GM21737 (cell line): ENCODE measurements at regions not wholly inside any gene's neighbourhood (a gene's known extent, or its start where the extent isn't known, plus 50 kb on each side); places are given as distances from the start of the nearest gene placed in this dataset.
"Not testable (repeated sequence)": the region's sequence is repeated elsewhere in the genome, so short reads cannot be mapped to it uniquely, and the experiment has no call there.

Experiments used
- ATAC-seq: cut with Tn5 transposase; IDR thresholded peaks from one replicate; pipeline ENCODE4 v1.9.1; 2021; ENCODE audit warnings: mild to moderate bottlenecking, moderate library complexity; ENCODE audit not compliant: unreplicated experiment

DNA sequence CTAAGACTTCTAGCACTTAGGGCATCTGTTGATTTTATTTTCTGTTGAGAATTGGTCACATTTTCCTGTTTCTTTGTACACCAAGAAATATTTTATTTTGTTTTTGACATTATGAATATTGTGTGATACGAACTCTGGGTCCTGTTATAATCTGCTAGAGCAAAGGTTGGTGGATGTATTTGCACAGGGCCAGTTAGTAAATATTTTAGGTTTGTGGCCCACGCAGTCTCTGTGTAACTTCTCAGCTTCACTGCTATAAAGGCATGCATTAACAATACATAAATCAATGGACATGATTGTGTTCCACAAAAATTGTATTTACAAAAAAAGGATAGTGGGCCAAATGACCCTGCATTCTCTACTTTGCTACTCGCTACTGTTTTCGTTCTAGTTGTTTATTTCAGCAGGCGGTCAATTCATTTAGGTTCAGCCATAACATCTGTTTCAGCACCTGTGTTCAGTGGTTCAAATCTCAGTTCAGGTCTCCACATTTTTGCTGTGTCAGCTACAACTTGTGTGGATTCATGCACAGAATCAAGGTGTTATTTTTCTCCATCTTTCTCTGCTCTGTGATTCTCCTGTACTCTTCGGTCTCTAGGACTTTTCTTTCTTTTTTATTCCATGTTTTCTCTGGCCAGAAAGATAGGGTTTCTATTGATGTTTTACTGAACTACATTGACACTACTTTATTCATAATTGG lies 786.2 kb downstream of the ETS1 start:
- no peak for ATAC-seq

DNA sequence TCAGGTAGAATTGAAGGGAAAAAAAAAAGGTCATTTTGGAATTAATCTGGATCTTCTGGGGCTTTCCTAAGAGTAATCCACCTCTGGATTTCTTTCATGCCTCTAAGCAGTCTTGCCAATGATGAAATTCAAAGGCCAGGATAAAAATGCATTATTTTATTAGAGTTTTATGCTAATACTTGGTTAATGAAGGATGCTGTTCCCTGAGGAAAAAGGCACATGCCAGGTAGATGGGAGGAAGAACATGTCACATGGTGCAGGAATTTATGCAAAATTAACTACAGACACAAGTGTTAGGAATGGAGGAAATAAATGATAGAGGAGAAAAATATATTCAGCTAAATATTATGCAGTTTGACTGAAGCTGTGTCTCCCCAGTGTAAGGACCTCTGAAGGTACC lies 792.0 kb downstream of the ETS1 start:
- ATAC-seq, result no peak

DNA sequence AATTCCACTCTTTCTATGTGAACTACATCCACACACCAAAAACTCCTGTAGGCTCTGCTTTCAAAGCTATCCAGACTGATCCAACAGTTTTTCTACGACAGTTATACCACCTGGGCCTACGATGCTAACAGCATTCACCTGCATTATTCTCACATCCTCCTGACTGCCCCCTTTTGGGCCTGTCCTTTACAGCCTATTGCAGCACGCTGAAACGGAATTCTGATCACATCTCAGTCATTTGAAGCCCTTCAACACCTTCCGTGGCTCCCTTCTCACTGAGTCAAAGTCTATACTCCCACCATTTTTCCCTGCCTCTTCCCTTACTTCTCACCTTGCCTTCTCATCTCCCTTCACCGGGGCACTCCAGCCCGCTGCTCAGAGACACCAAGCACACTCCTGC lies 791.3 kb upstream of the KIRREL3 start:
- ATAC-seq, result no peak

DNA sequence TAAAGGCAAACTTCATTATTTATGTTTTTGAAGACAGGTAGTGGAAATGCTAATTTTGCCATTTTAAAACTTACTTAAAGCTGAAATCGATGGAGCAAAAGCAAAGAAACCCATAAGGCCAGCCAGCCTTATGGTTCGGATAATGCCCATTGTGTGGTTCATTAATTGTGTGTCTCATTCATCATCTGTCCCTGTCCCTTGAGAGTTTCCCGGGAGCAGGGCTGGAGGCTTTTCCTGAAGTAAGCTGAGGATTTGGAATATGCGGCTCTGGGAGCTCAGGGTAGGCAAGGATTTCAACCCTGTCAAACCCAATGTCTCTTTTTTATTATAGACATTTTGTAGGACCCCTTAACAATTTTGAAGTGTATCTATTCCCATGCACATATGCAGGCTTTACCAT lies 790.0 kb upstream of the KIRREL3 start:
- no peak for ATAC-seq

DNA sequence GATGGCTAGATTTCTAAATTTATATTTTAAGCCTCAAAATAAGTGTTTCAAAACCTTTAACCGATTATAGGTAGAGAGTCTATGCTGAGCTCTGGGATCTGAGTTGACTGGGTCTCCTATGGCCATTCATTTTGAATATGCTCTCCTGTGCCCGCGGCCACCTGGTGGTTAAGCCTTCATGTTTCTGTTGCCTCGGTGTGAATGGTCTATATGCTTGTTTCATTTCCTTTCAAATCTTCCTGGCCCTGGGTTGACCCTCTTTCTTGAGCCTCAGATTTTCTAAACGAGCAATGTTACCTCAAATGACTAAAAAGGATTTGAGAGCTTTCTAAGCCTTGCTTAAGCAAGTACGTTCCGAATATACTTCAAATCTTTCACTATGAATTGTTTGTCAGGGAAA lies 789.4 kb upstream of the KIRREL3 start:
- ATAC-seq, result no peak

DNA sequence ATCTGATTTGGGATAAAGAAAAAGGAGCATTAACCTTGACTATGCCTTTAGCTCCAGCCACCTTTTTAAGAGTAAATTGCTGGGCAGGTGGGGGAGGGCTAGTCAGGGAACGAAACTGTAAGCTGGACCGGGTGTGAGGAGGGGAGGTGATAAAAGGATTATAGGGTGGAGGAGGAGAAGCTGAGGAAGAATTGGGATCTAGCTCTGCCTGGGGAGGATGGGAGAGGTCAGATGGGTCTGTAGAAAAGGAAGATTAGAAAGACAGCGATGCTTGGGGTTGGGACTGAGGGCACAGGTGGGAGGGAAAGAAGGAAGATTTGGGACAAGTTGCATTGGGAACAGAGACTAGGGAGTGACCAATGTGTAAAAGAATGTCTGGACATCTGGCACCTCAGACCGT lies 772.4 kb upstream of the KIRREL3 start:
- not testable (repeated sequence) for ATAC-seq

DNA sequence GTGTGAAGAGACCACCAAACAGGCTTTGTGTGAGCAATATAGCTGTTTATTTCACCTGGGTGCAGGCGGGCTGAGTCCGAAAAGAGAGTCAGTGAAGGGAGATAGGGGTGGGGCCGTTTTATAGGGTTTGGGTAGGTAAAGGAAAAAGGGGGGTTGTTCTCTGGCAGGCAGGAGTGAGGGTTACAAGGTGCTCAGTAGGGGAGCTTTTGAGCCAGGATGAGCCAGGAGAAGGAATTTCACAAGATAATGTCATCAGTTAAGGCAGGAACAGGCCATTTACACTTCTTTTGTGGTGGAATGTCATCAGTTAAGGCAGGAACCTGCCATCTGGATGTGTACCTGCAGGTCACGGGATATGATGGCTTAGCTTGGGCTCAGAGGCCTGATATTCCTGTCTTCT lies 768.4 kb upstream of the KIRREL3 start:
- not testable (repeated sequence) for ATAC-seq

DNA sequence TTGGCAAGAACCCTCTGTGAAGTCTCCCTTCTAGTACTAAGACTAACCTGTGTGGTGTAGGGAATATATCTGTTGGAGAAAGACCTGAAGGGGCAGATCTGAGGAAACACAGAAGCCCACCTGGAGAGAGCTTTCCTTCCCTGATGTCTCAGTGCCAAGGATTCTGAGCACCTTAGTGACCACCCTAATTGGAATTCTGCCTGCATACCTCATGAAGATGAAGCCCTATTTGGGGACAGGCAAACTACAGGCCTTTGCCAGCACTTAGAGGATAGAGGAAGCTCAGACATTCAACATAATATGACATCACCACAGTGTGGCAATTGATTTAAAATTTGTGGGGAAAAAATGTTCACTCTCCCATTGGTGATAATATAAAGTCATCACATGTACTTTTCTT lies 766.2 kb upstream of the KIRREL3 start:
- ATAC-seq, result no peak

DNA sequence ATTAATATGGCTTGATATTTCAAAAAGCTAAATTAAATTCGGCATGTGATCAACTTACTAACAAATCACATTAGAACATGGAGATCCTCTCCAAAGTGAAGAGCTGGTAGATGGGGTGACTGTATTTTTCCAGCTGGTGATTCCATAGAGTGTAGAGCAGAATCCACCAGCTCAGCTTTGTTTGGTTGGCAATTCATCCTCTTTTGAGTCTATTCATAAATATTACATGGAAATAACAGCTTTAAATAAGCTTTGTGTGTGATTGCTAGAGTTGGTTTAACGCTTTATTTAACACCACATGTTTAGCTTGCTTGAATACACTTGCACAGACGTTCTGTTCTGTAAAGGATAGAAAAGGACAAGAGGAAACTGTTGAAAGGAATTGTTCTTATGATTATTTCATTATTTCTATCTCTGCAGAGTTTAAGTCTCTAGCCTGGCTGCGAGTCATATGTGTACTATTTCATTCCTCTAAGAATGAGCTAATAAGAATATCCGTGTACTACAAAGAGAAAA lies 738.3 kb upstream of the KIRREL3 start:
- no peak for ATAC-seq

DNA sequence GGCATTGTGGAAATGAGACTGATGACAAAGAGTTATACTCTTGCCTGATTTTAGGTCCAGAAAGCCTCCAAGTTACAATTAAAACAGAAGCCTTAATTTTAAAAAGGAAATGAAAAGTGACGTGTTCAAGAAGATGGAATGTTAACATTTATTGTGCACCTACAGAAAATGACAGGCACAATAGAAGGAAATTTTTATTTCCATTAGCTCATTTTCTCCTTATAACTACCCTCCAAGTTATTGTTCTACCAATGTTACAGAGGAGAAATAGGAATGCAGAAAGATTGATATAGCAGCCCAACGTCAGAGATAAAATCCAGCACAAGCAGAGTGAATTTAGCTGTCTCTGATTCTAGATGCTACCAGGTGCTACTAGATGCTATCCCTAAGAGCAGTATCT lies 736.9 kb upstream of the KIRREL3 start:
- no peak for ATAC-seq

DNA sequence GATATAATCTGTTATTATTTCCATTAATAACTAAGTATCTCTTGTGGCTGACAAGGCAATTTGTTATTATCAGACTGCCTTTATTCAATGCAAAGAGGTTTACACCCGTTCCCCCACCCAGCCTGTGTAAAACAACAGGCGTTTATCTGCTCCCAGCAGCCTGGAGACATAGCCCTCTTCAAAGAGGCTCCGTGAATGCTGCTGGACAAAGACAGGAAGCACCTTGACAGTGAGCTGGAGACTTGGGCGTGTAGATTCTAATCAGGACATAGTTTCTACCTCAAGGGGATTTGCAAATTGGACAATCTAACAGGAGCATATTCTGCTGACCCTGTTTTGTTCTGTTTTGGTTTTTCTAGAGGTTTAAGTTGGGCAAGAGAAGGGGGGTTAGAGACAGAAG lies 733.0 kb upstream of the KIRREL3 start:
- no peak for ATAC-seq

DNA sequence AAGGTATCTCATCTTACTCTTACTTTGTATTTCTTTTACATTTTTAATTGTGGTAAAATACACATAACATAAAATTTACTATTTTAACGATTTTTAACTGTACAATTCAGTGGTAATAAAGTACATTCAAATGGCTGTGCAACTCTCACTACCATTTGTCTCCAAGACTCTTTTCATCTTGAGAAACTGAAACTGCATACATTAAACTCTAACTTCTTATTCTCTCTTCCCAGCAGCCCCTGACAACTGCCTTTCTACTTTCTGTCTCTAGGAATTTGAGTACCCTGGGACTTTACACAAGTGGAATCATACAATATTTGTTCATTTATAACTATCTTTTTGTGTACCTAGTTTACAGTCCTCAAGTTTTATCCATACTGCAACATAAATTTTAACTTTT lies 725.8 kb upstream of the KIRREL3 start:
- no peak for ATAC-seq

DNA sequence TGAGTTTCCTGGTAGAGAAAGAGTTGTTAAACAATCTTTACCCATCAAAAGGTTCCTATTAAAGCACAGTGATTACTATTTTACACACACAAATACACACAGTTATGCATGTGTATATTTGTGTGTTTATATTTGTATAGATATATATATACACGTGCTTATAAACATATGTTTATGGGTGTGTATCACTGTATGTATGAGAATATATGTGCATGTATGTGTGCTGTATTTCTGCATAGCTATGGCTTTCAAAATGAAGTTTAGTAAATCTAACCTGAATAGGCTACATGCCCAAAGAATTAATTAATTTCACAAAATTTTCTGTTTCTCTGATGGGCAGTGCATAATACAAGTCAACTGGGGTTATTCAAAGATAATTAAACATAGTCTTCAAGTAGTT lies 723.1 kb upstream of the KIRREL3 start:
- no peak for ATAC-seq

DNA sequence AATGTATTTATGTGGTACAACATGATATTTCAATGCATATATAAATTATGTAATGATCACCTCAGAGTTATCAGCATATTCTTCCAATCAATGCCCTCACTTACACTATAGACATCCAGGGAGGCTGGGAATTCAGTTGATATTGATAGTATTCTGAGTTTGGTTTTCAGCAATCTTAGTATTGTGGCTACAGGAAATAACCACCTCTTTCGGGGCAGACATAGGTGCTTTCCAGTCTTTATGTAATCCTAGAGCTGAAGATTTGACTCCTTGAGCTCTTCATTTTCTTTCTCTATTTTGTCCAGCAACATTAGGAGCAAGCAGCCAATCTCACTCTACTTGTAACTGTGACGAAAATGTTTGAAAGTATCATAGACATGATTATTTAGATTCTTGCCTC lies 712.7 kb upstream of the KIRREL3 start:
- no peak for ATAC-seq

DNA sequence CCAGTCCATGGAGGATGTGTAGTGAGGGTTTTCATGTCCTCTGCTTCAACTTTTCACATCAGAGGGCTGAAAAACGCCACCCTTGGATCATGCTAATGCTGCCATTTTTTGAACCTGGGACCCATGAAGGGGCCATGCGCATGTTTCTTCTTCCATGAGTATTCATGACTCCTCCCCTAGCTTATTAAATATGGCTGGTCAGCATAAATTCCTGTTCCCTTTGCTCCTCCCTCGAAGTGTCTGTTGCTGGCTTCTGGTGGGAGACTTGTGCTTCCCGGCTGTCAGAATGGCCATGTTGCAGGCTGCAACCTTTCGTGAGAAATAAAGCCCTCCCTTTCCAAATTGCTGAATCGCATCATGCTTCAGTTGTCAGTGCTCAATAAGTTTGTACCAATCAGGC lies 711.2 kb upstream of the KIRREL3 start:
- no peak for ATAC-seq

DNA sequence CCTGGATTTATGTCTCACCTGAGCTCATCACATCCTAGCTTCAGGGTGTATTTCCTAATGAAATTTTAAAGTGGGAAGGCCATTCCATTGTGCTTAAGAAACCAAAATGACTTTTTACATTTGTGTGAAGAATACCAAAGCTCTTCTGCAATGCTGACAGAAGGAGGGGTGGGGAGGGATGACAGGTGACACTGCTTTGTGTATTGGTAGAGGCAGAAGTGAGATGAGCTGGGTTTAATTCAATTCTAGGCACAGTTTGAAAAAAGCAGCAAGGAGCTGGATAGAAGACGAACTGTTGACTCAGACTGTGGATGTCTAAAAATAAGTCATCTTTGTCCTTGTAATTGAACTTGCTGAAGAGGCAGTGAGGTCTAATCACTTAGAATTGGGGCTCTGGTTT lies 710.3 kb upstream of the KIRREL3 start:
- no peak for ATAC-seq

DNA sequence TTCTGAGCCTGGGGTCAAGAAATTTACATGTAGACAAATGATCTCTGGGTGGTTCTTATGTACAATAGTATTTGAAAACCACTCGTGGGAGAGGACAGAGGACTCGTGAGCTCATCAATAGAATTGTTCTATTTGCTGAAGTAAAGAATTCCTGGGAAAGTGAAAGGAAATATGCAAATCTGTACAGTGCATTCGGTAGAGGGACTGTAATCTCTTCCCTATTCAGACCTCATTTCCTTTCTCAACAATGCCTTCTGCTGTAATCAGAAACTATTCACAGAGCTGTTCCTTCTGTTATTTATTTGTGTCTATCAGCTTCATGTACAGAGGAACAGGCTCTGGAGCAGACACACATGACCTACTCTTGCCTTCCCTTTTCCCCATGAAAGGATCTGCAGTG lies 709.4 kb upstream of the KIRREL3 start:
- ATAC-seq, result no peak

DNA sequence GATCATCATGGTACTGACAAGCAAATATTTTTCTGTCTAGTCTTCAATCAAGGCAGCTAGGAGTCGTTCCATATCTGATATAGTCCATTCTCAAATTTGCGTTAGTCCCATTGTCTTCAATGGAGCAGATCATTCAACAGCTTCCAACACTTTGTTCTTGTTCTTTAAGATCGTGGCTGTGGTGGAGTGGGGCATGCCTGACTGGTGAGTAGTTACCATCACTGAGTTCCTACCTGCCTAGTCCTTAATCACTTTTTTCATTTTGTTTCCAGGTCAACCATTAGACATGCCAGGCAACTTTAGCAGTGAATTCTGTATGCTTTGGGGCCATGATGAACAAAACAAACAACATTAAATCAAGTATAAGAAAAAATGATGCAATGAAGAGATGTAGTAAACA lies 693.1 kb upstream of the KIRREL3 start:
- no peak for ATAC-seq

DNA sequence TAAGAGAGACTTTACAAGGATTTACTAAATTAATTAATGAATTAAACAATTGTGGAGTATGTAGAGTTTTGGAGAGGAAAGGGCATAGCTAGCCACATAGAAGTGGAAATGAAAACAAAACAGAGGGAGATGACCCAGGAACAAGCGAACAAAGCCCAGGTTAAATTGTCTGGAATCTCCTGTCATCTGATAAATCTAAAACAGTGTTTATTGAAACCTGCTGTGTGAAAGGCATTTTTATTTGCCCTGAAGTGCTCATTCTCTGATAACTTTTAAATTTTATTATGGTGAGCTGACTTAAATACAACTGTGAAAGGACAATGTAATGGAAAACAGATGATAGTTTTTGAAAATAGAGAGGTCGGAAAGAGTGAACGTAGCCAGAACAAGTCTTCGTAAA lies 682.8 kb upstream of the KIRREL3 start:
- ATAC-seq, result no peak

DNA sequence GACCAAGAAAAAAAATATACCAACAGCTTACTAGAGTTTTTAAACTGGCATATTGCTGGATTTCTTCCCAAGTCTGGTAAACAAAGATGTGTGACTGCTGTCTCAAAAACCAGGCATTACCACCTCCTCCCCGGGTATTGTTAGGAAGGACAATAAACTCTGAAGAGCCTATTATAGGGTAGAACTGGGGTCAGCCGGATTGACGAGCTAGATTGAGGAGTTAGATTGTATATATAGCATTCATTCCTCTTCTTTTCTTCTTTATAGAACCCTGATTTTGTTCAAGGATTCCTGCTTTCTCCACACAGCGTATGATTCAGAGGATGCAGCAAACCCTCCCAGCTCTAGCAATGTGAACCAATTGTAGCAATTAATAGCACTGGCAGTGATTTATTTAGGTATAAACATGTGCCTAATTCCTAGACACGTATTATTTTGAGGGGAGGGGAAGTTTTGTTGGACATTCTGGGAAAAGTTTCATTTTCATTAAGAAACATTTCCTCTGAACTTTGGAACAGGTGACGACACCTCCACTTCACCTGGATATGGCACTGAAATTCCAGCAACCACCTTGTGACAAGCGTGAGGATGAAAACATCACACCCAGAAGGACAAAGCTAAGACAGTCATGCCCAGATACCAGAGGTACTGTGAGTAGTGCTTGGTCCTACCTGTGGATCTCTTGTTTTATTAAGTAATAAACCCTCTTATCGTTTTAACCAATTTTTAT lies 679.4 kb upstream of the KIRREL3 start:
- no peak for ATAC-seq

DNA sequence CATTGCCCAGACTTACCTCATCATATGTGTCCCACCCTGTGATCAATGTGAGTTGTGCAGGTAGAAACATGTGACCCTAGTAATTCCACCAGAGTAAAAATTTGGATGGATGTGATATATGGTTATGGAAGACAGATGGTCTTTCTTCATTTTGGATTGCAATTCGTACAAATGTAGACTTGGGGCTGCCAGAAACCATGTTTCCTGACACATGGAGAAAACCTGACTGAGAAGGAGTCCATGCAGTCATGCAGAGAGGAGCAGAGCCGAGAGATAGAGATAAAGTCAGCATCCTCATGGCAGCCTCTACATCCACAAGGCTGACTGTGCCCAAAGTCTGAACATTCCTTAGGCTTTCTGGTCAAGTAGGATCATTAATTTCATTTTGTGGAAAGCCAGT lies 678.1 kb upstream of the KIRREL3 start:
- no peak for ATAC-seq

DNA sequence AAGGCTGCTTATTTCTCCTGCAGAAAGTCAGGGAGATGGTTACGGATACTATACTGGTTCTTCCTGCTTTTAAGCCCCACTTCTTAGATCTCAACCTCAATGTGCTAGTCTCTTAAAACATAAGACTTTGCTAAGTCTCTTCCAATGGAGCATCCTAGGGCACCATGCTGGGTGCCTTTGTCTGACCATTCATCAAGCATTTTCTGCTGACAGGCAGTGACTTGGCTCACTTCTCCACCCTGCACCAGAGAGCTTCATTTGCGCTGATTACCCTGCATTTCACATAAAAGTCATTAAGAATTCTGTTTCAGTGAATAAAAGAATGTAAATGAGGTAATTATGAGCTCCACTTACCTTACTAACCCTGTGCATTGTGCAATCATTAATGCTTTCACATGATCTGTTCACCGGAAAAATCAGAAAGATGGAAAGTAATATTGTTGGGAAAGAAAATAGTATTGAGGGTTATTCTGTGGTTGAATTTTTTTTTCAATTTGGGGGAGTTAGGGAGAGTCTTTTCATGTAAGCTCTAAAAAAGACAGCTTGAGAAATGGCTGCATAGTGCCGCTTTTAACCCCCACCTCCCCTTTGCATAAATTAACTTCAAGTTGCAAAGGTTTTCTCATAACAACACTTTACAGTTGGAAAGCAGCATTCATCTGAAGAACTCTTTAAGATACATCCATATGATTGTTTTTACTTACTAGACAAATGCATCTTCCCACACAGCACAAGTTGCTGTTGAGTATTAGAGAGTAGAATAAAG lies 677.3 kb upstream of the KIRREL3 start:
- ATAC-seq, result no peak
